ACC112 (cell line): ENCODE measurements at regions not wholly inside any gene's neighbourhood (a gene's known extent, or its start where the extent isn't known, plus 50 kb on each side); places are given as distances from the start of the nearest gene placed in this dataset.

Experiments used
- H2AFZ ChIP-seq: fragments of 200-600 bp; sonication (generic); one replicate; pipeline ENCODE4 v1.6.0; 2017; ENCODE audit warnings: antibody characterized with exemption, low read length; ENCODE audit not compliant: unreplicated experiment
- H3K27ac ChIP-seq: fragments of 200-600 bp; sonication (generic); 2 replicates; pipeline ENCODE4 v1.5.1; 2014; ENCODE audit warnings: low read depth, mild to moderate bottlenecking, antibody characterized with exemption, low read length, moderate library complexity
- H3K27me3 ChIP-seq: fragments of 200-600 bp; sonication (generic); 2 replicates; pipeline ENCODE4 v1.6.1; 2014; ENCODE audit warnings: mild to moderate bottlenecking, antibody characterized with exemption, low read length, moderate library complexity, mixed read lengths; ENCODE audit not compliant: insufficient read depth
- H3K36me3 ChIP-seq: fragments of 200-600 bp; sonication (generic); 2 replicates; pipeline ENCODE4 v1.6.1; 2016; ENCODE audit warnings: mild to moderate bottlenecking, antibody characterized with exemption, low read length, moderate library complexity, mixed read lengths; ENCODE audit not compliant: insufficient read depth
- H3K4me1 ChIP-seq: fragments of 200-600 bp; sonication (generic); one replicate; pipeline ENCODE4 v1.6.1; 2016; ENCODE audit warnings: low read length, mixed read lengths; ENCODE audit not compliant: insufficient read depth, unreplicated experiment, control insufficient read depth
- H3K4me3 ChIP-seq: fragments of 200-600 bp; sonication (generic); 2 replicates; pipeline ENCODE4 v1.5.1; 2014; ENCODE audit warnings: mild to moderate bottlenecking, low read depth, low read length
- H3K79me2 ChIP-seq: fragments of 200-600 bp; sonication (generic); one replicate; pipeline ENCODE4 v1.6.0; 2016; ENCODE audit warnings: low read length; ENCODE audit not compliant: control insufficient read depth, unreplicated experiment, insufficient read depth

GRCh38 chr3:64901986-64902516, 214.3 kb upstream of the ADAMTS9 start:
- no peaks in the 10 kb centered on the region for H3K79me2 ChIP-seq

GRCh38 chr3:64901522-64901885, 213.7 kb upstream of the ADAMTS9 start:
- Histone ChIP-seq H3K4me1 (peaks cover 22% of the 10 kb centered on the region), H2AFZ (no peak overlapping the region), H3K36me3 (no peaks in the 10 kb centered on the region), H3K4me3 (no peak overlapping the region), H3K79me2 (no peaks in the 10 kb centered on the region), H3K27ac (no peak overlapping the region), H3K27me3 (no peaks in the 10 kb centered on the region)

More at GRCh38 chr3:64901986-64902516, 214.3 kb upstream of the ADAMTS9 start:
- Histone ChIP-seq H2AFZ (no peak overlapping the region), H3K4me1 (peaks cover 22% of the 10 kb centered on the region), H3K4me3 (no peak overlapping the region), H3K27ac (no peak overlapping the region), H3K27me3 (no peaks in the 10 kb centered on the region), H3K36me3 (no peaks in the 10 kb centered on the region)

- Histone ChIP-seq H2AFZ (no peak overlapping the region), H3K27ac (no peak overlapping the region)
Measured at GRCh38 chr3:64900617-64901521, 213.1 kb upstream of the ADAMTS9 start.

GRCh38 chr3:64900156-64900555, 212.4 kb upstream of the ADAMTS9 start:
- Histone ChIP-seq H3K27ac (no peak overlapping the region), H2AFZ (no peak overlapping the region), H3K79me2 (no peaks in the 10 kb centered on the region), H3K27me3 (no peaks in the 10 kb centered on the region), H3K4me3 (no peak overlapping the region), H3K36me3 (no peaks in the 10 kb centered on the region), H3K4me1 (peaks cover 22% of the 10 kb centered on the region)

More at GRCh38 chr3:64900617-64901521, 213.1 kb upstream of the ADAMTS9 start:
- H3K79me2 ChIP-seq = no peaks in the 10 kb centered on the region
- no peaks in the 10 kb centered on the region for H3K27me3 ChIP-seq
- H3K4me3 ChIP-seq = no peak overlapping the region
- H3K36me3 ChIP-seq = no peaks in the 10 kb centered on the region
- H3K4me1 ChIP-seq = peaks cover 22% of the 10 kb centered on the region

- H3K27ac ChIP-seq = no peak overlapping the region
- H2AFZ ChIP-seq = no peak overlapping the region
- no peak overlapping the region for H3K4me3 ChIP-seq
- no peaks in the 10 kb centered on the region for H3K79me2 ChIP-seq
- H3K4me1 ChIP-seq = peaks cover 22% of the 10 kb centered on the region
- no peaks in the 10 kb centered on the region for H3K36me3 ChIP-seq
- H3K27me3 ChIP-seq = no peaks in the 10 kb centered on the region
Measured at GRCh38 chr3:64898941-64899340, 211.1 kb upstream of the ADAMTS9 start.

GRCh38 chr3:64895991-64896895, 208.4 kb upstream of the ADAMTS9 start:
- Histone ChIP-seq H3K36me3 (no peaks in the 10 kb centered on the region), H2AFZ (no peak overlapping the region), H3K27me3 (no peaks in the 10 kb centered on the region), H3K4me1 (peaks cover 17% of the 10 kb centered on the region), H3K27ac (no peak overlapping the region), H3K79me2 (no peaks in the 10 kb centered on the region), H3K4me3 (no peak overlapping the region)

GRCh38 chr3:64895106-64895990, 207.5 kb upstream of the ADAMTS9 start:
- Histone ChIP-seq H3K36me3 (no peaks in the 10 kb centered on the region), H2AFZ (no peak overlapping the region), H3K27ac (no peak overlapping the region), H3K4me3 (no peak overlapping the region), H3K27me3 (no peaks in the 10 kb centered on the region), H3K4me1 (peaks cover 9% of the 10 kb centered on the region), H3K79me2 (no peaks in the 10 kb centered on the region)

GRCh38 chr3:64894006-64894405, 206.2 kb upstream of the ADAMTS9 start:
- H3K79me2 ChIP-seq = no peaks in the 10 kb centered on the region
- H3K36me3 ChIP-seq = no peaks in the 10 kb centered on the region
- no peaks in the 10 kb centered on the region for H3K27me3 ChIP-seq
- H3K4me3 ChIP-seq = no peak overlapping the region
- H2AFZ ChIP-seq = no peak overlapping the region
- no peak overlapping the region for H3K27ac ChIP-seq
- H3K4me1 ChIP-seq = peaks cover 4% of the 10 kb centered on the region

GRCh38 chr3:64892671-64893309, 205.0 kb upstream of the ADAMTS9 start:
- H3K36me3 ChIP-seq = no peaks in the 10 kb centered on the region
- H3K27me3 ChIP-seq = no peaks in the 10 kb centered on the region
- H3K79me2 ChIP-seq = no peaks in the 10 kb centered on the region
- H3K4me3 ChIP-seq = no peak overlapping the region
- peaks cover 8% of the 10 kb centered on the region for H3K4me1 ChIP-seq
- H3K27ac ChIP-seq = no peak overlapping the region
- H2AFZ ChIP-seq = no peak overlapping the region
